OCI-LY7 (cell line): ENCODE measurements at regions not wholly inside any gene's neighbourhood (a gene's known extent, or its start where the extent isn't known, plus 50 kb on each side); places are given as distances from the start of the nearest gene placed in this dataset.

ENCODE experiments used
- CTCF ChIP-seq: fragments of 200-600 bp; sonication (generic); conservative IDR thresholded peaks from 2 replicates; pipeline ENCODE4 v1.5.1; 2014; ENCODE audit warnings: mild to moderate bottlenecking, antibody characterized with exemption, low read length, moderate library complexity, mixed read lengths
- EZH2phosphoT487 ChIP-seq: fragments of 200-600 bp; sonication (generic); IDR thresholded peaks from 2 replicates; pipeline ENCODE4 v1.6.1; 2018; ENCODE audit warnings: low read depth, borderline replicate concordance, mild to moderate bottlenecking, mixed run types, antibody characterized with exemption, low read length, moderate library complexity, mixed read lengths

- TF ChIP-seq CTCF (no peak), EZH2phosphoT487 (no peak)
These were observed 949.6 kb downstream of the CDH11 start for GRCh38 chr16:64172226-64172625.
